ENCODE measurements at regions not wholly inside any gene's neighbourhood (a gene's known extent, or its start where the extent isn't known, plus 50 kb on each side); places are given as distances from the start of the nearest gene placed in this dataset.

GRCh38 chr3:68458581-68458980, 473.8 kb downstream of the TAFA4 start:
- DNase-seq, result no peak

- no peak for DNase-seq
Observed at GRCh38 chr3:68448510-68449383, 483.6 kb downstream of the TAFA4 start.

GRCh38 chr3:68447885-68448284, 484.5 kb downstream of the TAFA4 start:
- no peak for DNase-seq

- DNase-seq, result no peak
Observed at GRCh38 chr3:68441054-68441453, 491.3 kb downstream of the TAFA4 start.

- no peak for DNase-seq
Observed at GRCh38 chr3:68436619-68437401, 495.5 kb downstream of the TAFA4 start.

- no peak for DNase-seq
Observed at GRCh38 chr3:68428495-68428894, 503.9 kb downstream of the TAFA4 start.

- DNase-seq, result no peak
Observed at GRCh38 chr3:68424796-68425460, 507.4 kb downstream of the TAFA4 start.

- no peak for DNase-seq
Observed at GRCh38 chr3:68408626-68409025, 523.7 kb downstream of the TAFA4 start.

- DNase-seq, result no peak
Observed at GRCh38 chr3:68403741-68404140, 528.6 kb downstream of the TAFA4 start.

GRCh38 chr3:68402235-68402918, 530.0 kb downstream of the TAFA4 start:
- DNase-seq, result no peak

- no peak for DNase-seq
Observed at GRCh38 chr3:68378631-68379030, 553.7 kb downstream of the TAFA4 start.

- no peak for DNase-seq
Observed at GRCh38 chr3:68373727-68374126, 558.6 kb downstream of the TAFA4 start.

GRCh38 chr3:68363796-68364195, 568.6 kb downstream of the TAFA4 start:
- DNase-seq, result no peak

GRCh38 chr3:68360492-68360891, 571.9 kb downstream of the TAFA4 start:
- no peak for DNase-seq

- no peak for DNase-seq
Observed at GRCh38 chr3:68345781-68346180, 586.6 kb downstream of the TAFA4 start.

GRCh38 chr3:68342426-68342825, 589.9 kb downstream of the TAFA4 start:
- DNase-seq, result no peak

- DNase-seq, result no peak
Observed at GRCh38 chr3:68336042-68336441, 596.3 kb downstream of the TAFA4 start.

GRCh38 chr3:68334367-68334986, 597.9 kb downstream of the TAFA4 start:
- DNase-seq, result no peak

- no peak for DNase-seq
Observed at GRCh38 chr3:68328049-68328448, 604.3 kb downstream of the TAFA4 start.

- no peak for DNase-seq
Observed at GRCh38 chr3:68315964-68316363, 616.4 kb downstream of the TAFA4 start.

GRCh38 chr3:68315546-68315945, 616.8 kb downstream of the TAFA4 start:
- DNase-seq, result no peak

- DNase-seq, result no peak
Observed at GRCh38 chr3:68306571-68306970, 625.8 kb downstream of the TAFA4 start.

Data from T-helper 9 cell (primary cell).